SK-N-MC (cell line): ENCODE measurements at regions not wholly inside any gene's neighbourhood (a gene's known extent, or its start where the extent isn't known, plus 50 kb on each side); places are given as distances from the start of the nearest gene placed in this dataset.

ENCODE experiments used
- DNase-seq: peaks from one replicate; pipeline ENCODE4 v3.0.0-alpha.2; 2011; ENCODE audit warnings: low read depth, low spot score
- H3K27ac ChIP-seq: fragments of 200-600 bp; sonication (generic); 2 replicates; pipeline ENCODE4 v1.5.1; 2016; ENCODE audit warnings: mixed run types
- H3K36me3 ChIP-seq: fragments of 200-600 bp; sonication (generic); 2 replicates; pipeline ENCODE4 v1.6.1; 2017; ENCODE audit warnings: antibody characterized with exemption, low read length, mixed read lengths; ENCODE audit not compliant: insufficient read depth
- H3K4me3 ChIP-seq: fragments of 200-600 bp; sonication (generic); 2 replicates; pipeline ENCODE4 v1.5.1; 2016
- H3K9ac ChIP-seq: fragments of 200-600 bp; sonication (generic); 2 replicates; pipeline ENCODE4 v1.8.0; 2017; ENCODE audit warnings: mixed run types, mixed read lengths; ENCODE audit not compliant: insufficient read length
- H3K9me3 ChIP-seq: fragments of 200-600 bp; sonication (generic); 2 replicates; pipeline ENCODE4 v1.6.1; 2017; ENCODE audit warnings: low read depth, mild to moderate bottlenecking, antibody characterized with exemption, low read length, moderate library complexity, mixed read lengths
- EZH2 ChIP-seq: fragments of 200-600 bp; sonication (generic); IDR thresholded peaks from one replicate; pipeline ENCODE4 v1.6.1; 2017; ENCODE audit warnings: antibody characterized with exemption
- FOXP2 ChIP-seq: optimal IDR thresholded peaks from 2 replicates; pipeline ENCODE3; 2011; ENCODE audit warnings: mild to moderate bottlenecking, moderate library complexity; ENCODE audit not compliant: insufficient read depth; ENCODE audit errors: extremely low read length, control extremely low read depth
- POLR2AphosphoS5 ChIP-seq: IDR thresholded peaks from 2 replicates; pipeline ENCODE4 v1.6.1; 2012; ENCODE audit warnings: mild to moderate bottlenecking, low read depth, low read length, borderline replicate concordance

- DNase-seq, result no peak
- Histone ChIP-seq H3K36me3 (no peaks in the 10 kb centered on the region), H3K4me3 (no peak overlapping the region), H3K9ac (no peak overlapping the region), H3K9me3 (no peaks in the 10 kb centered on the region), H3K27ac (no peak overlapping the region)
- TF ChIP-seq EZH2, result no peak
- no peak for TF ChIP-seq POLR2AphosphoS5
- TF ChIP-seq FOXP2, result no peak
These were observed 197.3 kb upstream of the C9orf72 start for GRCh38 chr9:27770541-27770940.

DNA sequence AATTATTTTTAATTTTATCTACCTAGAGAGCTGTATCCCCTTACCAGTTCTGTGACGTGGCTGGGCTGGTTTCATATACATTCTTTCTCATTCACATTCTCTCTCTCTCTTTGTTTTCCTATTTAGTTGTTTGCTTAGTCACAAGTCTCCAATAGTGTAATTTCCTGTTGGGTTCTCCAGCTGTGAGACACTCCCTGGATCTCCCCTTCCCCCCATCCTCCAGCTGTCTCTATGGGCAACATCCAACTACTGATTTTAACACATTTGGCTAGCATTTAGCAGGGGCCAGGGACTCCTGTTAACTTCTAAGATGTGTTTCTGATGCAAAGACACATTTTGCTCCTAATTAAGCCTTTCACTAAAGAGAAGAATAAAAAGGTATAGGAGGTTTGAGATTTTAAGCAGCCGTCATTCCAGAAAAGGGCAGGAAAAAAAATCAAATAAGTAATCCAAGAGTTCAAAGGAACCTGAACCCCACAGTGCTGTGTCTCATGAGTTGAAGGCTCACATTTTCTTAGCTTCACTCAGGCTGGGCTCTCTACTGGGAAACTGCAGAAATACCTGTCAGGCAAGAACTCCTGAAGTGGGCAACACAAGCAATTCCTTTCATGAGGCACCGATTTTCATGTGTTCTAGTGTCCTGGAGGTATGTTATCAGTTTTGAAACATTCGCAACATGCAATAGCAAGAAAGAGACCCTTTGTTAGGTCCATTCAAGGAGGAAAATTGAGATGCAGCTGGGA is 198.7 kb upstream of the C9orf72 start:
- H3K36me3 ChIP-seq, result no peaks in the 10 kb centered on the region
- peak overlapping the region; percentile 24 for H3K4me3 ChIP-seq
- DNase-seq, result no peak
- H3K9ac ChIP-seq, result no peak overlapping the region
- no peaks in the 10 kb centered on the region for H3K9me3 ChIP-seq
- H3K27ac ChIP-seq, result 0 out of 2 replicates have a peak overlapping the region, but pooled peaks have one; percentile 39
- TF ChIP-seq EZH2 (no peak), FOXP2 (peak; percentile 61), POLR2AphosphoS5 (no peak)

- no peak for DNase-seq
- no peak for TF ChIP-seq POLR2AphosphoS5
- no peaks in the 10 kb centered on the region for H3K9me3 ChIP-seq
- H3K4me3 ChIP-seq, result no peak overlapping the region
- H3K27ac ChIP-seq, result no peak overlapping the region
- no peak overlapping the region for H3K9ac ChIP-seq
- H3K36me3 ChIP-seq, result no peaks in the 10 kb centered on the region
These were observed 211.8 kb upstream of the C9orf72 start for GRCh38 chr9:27784847-27785713.

GRCh38 chr9:27785714-27786100 is 212.4 kb upstream of the C9orf72 start:
- Histone ChIP-seq H3K27ac (no peak overlapping the region), H3K9me3 (no peaks in the 10 kb centered on the region), H3K4me3 (no peak overlapping the region), H3K36me3 (no peaks in the 10 kb centered on the region), H3K9ac (no peak overlapping the region)
- DNase-seq, result no peak
- TF ChIP-seq FOXP2 (no peak), POLR2AphosphoS5 (no peak), EZH2 (no peak)

DNA sequence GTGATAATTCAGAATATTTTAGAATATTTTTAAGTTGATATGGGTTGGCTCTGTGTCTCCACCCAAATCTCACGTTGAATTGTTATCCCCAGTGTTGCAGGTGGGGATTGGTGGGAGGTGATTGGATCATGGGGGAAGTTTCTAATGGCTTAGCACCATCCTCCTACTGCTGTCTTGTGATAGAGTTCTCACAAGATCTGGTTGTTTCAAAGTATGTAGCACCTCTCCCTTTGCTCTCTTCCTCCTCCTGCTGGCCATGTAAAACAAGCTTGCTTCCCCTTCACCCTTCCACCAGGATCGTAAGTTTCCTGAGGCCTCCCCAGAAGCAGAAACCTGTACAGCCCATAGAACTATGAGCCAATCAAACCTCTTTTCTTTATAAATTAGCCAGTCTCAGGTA is 214.6 kb upstream of the C9orf72 start:
- Histone ChIP-seq H3K4me3 (no peak overlapping the region), H3K9me3 (no peaks in the 10 kb centered on the region), H3K27ac (no peak overlapping the region), H3K36me3 (no peaks in the 10 kb centered on the region), H3K9ac (no peak overlapping the region)
- no peak for TF ChIP-seq POLR2AphosphoS5
- TF ChIP-seq EZH2, result no peak
- TF ChIP-seq FOXP2, result no peak
- DNase-seq, result no peak

DNA sequence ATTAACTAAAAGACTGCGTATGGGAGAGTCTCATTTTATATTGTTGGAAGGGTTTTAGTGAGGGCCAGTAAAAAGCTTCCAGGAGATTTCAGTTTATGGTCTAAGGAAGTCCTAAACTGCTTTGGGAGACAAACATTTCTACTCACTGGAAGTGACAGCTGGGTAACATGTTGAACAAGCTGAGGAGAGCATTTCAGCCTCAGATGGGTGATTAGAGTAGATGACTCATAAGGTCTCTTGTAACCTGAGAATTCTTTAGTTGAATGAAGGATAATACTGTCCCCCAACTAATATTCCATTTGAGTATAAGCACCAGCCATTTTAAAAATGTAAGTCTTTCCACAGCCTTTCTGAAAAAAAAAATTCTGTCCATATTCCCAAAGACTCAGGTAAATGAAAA is 218.0 kb upstream of the C9orf72 start:
- Histone ChIP-seq H3K36me3 (no peaks in the 10 kb centered on the region), H3K27ac (no peak overlapping the region), H3K4me3 (no peak overlapping the region), H3K9ac (no peak overlapping the region), H3K9me3 (no peaks in the 10 kb centered on the region)
- no peak for DNase-seq
- TF ChIP-seq EZH2, result no peak
- TF ChIP-seq FOXP2, result no peak
- TF ChIP-seq POLR2AphosphoS5, result no peak

- no peak for DNase-seq
- Histone ChIP-seq H3K9ac (no peak overlapping the region), H3K27ac (no peak overlapping the region), H3K4me3 (no peak overlapping the region), H3K36me3 (no peaks in the 10 kb centered on the region), H3K9me3 (no peaks in the 10 kb centered on the region)
- no peak for TF ChIP-seq POLR2AphosphoS5
- no peak for TF ChIP-seq FOXP2
- TF ChIP-seq EZH2, result no peak
These were observed 219.8 kb upstream of the C9orf72 start for GRCh38 chr9:27792971-27793689.

DNA sequence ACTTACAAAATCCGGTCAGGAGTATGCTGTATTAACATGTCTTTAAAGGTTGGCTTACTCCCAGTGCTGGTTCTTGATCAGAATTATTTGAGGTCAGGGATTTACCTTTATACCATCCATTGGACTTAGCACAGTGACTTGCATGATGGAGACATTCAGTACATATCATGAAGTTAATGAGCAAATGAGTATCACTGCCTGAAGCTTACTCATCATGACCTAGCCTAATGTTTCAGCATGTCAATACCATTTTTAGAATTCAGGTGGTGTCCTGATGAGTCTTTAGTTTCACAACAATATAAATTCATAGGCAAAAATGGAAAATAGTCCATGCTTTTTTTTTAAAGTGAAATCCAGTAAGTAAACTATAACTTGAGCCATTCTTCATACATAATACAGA is 226.0 kb upstream of the C9orf72 start:
- no peaks in the 10 kb centered on the region for H3K9me3 ChIP-seq
- H3K4me3 ChIP-seq, result no peak overlapping the region
- no peak overlapping the region for H3K27ac ChIP-seq
- TF ChIP-seq FOXP2 (no peak), EZH2 (no peak)
- no peaks in the 10 kb centered on the region for H3K36me3 ChIP-seq
- no peak overlapping the region for H3K9ac ChIP-seq
- DNase-seq, result no peak
